ENCODE measurements at regions not wholly inside any gene's neighbourhood (a gene's known extent, or its start where the extent isn't known, plus 50 kb on each side); places are given as distances from the start of the nearest gene placed in this dataset.

- no peak for ATAC-seq
- WGBS, 2 donors: 57 to 60% methylated on average over 2 of the region's 2 CpGs
- Histone ChIP-seq H3K36me3 (replicated peaks in 1 of 2; ENCODE audit: insufficient read depth in 1 of 2, low read depth in 2 of 2) (no peaks in the 10 kb centered on the region), H3K4me1 (no peaks in the 10 kb centered on the region), H3K9me3 (no peaks in the 10 kb centered on the region), H3K27ac (no peak overlapping the region), H3K27me3 (no peaks in the 10 kb centered on the region), H3K4me3 (no peak overlapping the region)
- DNase-seq: no peak
- intact Hi-C loops (cut with DNase I): no loop called here
- TF ChIP-seq POLR2A (IDR thresholded peaks at IDR 0.05) (no peak), CTCF (IDR thresholded peaks at IDR 0.05) (no peak)
Measured at GRCh38 chr9:73451003-73451402, 299.3 kb downstream of the ANXA1 start.

- intact Hi-C loops (cut with DNase I): no loop called here
- no peak overlapping the region for H3K4me3 ChIP-seq
Measured at GRCh38 chr9:73459817-73460216, 308.2 kb downstream of the ANXA1 start.

GRCh38 chr9:73468716-73469115 lies 317.1 kb downstream of the ANXA1 start:
- no peak for ATAC-seq
- TF ChIP-seq POLR2A (IDR thresholded peaks at IDR 0.05) (no peak), CTCF (IDR thresholded peaks at IDR 0.05) (no peak)
- H3K9me3 ChIP-seq: no peaks in the 10 kb centered on the region
- no peaks in the 10 kb centered on the region for H3K27me3 ChIP-seq
- no peak for DNase-seq
- H3K27ac ChIP-seq: no peak overlapping the region
- H3K36me3 ChIP-seq (replicated peaks in 1 of 2; ENCODE audit: insufficient read depth in 1 of 2, low read depth in 2 of 2): no peaks in the 10 kb centered on the region
- WGBS, 2 donors: 73 to 85% methylated on average over 1 of the region's 1 CpG
- no peaks in the 10 kb centered on the region for H3K4me1 ChIP-seq
- intact Hi-C loops (cut with DNase I): no loop called here
- H3K4me3 ChIP-seq: no peak overlapping the region

More at GRCh38 chr9:73459817-73460216, 308.2 kb downstream of the ANXA1 start:
- Histone ChIP-seq H3K27ac (no peak overlapping the region), H3K4me1 (no peaks in the 10 kb centered on the region), H3K36me3 (replicated peaks in 1 of 2; ENCODE audit: insufficient read depth in 1 of 2, low read depth in 2 of 2) (no peaks in the 10 kb centered on the region), H3K27me3 (no peaks in the 10 kb centered on the region), H3K9me3 (no peaks in the 10 kb centered on the region)
- DNase-seq (no peak), ATAC-seq (no peak)
- TF ChIP-seq POLR2A (IDR thresholded peaks at IDR 0.05): no peak
- TF ChIP-seq CTCF (IDR thresholded peaks at IDR 0.05): no peak

- no peaks in the 10 kb centered on the region for H3K36me3 ChIP-seq (replicated peaks in 1 of 2; ENCODE audit: insufficient read depth in 1 of 2, low read depth in 2 of 2)
- WGBS, 2 donors: 40 to 52% methylated on average over 3 of the region's 3 CpGs
- H3K27me3 ChIP-seq: no peaks in the 10 kb centered on the region
- no peak for DNase-seq
- TF ChIP-seq POLR2A (IDR thresholded peaks at IDR 0.05): no peak
- TF ChIP-seq CTCF (IDR thresholded peaks at IDR 0.05): no peak
- H3K9me3 ChIP-seq: no peaks in the 10 kb centered on the region
- intact Hi-C loops (cut with DNase I): no loop called here
- H3K4me1 ChIP-seq: no peaks in the 10 kb centered on the region
- H3K4me3 ChIP-seq: no peak overlapping the region
- H3K27ac ChIP-seq: no peak overlapping the region
- no peak for ATAC-seq
Measured at GRCh38 chr9:73470766-73471165, 319.1 kb downstream of the ANXA1 start.

- TF ChIP-seq CTCF (IDR thresholded peaks at IDR 0.05): no peak
- no peak for TF ChIP-seq POLR2A (IDR thresholded peaks at IDR 0.05)
- no peak overlapping the region for H3K4me3 ChIP-seq
- no peaks in the 10 kb centered on the region for H3K36me3 ChIP-seq (replicated peaks in 1 of 2; ENCODE audit: insufficient read depth in 1 of 2, low read depth in 2 of 2)
- intact Hi-C loops (cut with DNase I): no loop called here
- WGBS, 2 donors: 65 to 68% methylated on average over 13 to 14 of the region's 14 CpGs
- no peak overlapping the region for H3K27ac ChIP-seq
- no peaks in the 10 kb centered on the region for H3K9me3 ChIP-seq
- ATAC-seq: no peak
- H3K4me1 ChIP-seq: no peaks in the 10 kb centered on the region
- no peaks in the 10 kb centered on the region for H3K27me3 ChIP-seq
- no peak for DNase-seq
Measured at GRCh38 chr9:73474002-73474600, 322.4 kb downstream of the ANXA1 start.

Data from body of pancreas (tissue), 4 donors.